M059J (cell line): ENCODE measurements at regions not wholly inside any gene's neighbourhood (a gene's known extent, or its start where the extent isn't known, plus 50 kb on each side); places are given as distances from the start of the nearest gene placed in this dataset.

ENCODE experiments used
- DNase-seq: peaks from one replicate; pipeline ENCODE4 v3.0.0-alpha.2; 2012; ENCODE audit warnings: low read depth

- peak; percentile 95 for DNase-seq
Measured at GRCh38 chr6:80457439-80457933, 351.0 kb downstream of the BCKDHB start.

DNA sequence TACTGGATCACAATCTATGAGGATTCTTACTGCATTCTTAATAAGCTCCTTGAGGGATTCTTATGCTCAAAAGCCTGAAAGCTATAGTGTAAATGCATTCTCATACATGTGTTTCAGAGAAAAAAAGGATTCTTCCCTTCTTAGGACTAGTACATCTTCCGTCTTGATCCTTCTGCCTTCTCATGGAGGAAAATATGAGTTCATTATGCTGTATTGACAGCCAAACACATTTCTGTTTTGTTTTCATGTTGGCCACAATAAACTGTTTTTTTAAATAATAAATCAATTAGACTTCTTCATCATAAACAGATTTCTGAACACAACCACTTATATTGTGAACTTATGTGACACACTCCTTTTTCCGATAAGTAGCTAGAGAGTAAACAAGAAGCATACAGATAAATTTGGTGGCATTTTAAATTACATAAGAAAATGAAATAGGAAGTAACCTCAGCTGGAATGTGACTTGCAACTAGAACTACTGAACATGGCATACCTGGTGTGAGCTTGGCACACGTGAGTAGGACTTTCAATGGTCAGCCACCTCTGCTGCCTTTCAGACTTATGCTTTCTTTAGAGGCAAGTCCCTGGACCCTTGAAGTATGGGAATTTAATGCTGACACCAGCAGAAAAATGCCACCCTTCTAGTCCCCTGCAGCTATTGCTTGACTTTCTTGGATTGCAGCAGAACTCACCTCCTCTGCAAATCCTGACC, 350.4 kb downstream of the BCKDHB start:
- no peak for DNase-seq

DNA sequence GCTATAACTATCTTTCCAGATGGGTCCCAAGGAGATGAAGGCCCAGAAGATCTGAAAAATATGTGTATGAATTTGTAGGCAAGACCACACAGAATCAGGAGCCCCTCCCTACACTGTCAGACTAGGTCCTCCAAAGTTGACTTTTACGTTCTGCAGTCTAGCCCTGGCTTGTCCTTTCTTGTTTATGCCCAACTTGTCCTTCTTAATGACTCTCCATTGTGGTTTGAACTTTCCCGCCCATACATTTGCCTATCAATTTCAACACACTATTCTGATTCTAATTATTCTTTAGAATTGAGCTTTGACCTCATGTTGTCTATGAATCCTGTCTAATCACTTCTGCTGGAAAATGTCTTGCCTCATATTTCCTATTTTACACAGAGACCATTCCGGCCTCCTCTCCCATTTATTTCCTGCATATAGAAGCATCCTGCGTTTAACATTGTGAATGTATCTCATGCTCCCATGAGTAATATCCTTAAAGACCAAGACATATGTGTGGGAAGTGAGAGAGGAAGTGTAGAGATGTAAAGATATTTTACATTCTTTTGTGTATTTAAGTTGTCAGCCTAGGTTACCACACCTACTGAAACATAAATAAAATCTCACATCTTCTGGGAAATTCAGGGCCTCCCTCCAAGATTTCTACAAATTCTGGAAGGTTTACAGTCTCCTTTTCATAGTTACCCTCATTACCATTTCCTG, 348.3 kb downstream of the BCKDHB start:
- DNase-seq, result no peak

- DNase-seq, result peak; percentile 97
Measured at GRCh38 chr6:80454197-80454596, 347.7 kb downstream of the BCKDHB start.

DNA sequence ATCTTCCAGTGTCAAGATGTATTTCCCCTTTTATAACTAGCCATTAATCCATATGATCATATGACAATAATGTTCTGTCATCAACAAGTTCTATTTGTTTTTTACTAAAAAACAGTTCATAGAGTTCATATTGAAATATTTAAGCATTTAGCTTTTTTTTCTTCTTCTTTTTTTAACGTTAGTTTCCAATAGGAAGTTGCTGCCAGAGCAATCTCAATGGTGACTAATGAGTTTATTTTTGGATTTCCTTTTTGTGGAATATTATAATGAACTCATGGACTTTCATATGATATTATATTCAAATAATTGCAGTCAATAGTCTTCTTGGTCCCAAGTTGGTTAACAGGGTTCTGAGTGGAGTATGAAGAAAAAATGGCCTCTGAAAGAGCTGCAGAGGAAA, 343.3 kb downstream of the BCKDHB start:
- no peak for DNase-seq

GRCh38 chr6:80446454-80447045, 340.1 kb downstream of the BCKDHB start:
- peak; percentile 65 for DNase-seq

DNA sequence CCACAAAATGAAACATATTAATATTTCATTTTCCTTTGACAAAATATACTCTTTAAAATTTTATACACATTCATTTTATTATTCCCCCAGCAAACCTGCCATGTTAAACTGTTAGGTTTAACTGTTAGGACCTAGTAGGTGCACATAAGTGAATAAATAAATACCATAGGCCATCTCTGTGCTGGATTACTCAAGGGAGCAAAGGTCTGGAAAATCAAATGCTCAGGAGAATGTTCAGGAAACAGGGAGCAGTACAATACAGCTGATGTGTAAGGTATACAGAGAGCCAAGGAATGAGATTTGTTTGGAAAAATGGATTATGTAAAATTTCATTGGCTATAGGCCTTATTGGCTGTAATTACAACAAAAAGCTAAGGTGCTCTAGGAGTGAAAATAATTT, 339.3 kb downstream of the BCKDHB start:
- no peak for DNase-seq

DNA sequence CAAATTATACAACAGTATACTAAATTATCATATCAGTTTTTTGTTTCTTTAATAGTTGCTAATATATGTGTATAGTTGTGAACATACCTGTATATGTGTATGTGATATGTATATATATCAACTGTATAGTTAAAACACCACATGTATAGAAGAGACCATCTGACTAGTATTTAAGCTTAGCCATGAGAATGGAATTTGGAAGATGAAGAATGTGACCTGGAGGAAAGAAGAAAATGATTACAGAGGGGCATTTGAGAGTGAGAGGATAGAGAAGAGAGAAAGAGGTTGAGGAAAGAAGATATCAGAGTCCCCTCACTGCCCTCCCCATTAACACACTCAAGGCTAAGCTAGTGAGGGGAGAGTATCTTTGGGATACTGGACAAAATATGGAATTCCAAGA, 335.9 kb downstream of the BCKDHB start:
- DNase-seq, result no peak

GRCh38 chr6:80441131-80441530, 334.7 kb downstream of the BCKDHB start:
- DNase-seq, result no peak

DNA sequence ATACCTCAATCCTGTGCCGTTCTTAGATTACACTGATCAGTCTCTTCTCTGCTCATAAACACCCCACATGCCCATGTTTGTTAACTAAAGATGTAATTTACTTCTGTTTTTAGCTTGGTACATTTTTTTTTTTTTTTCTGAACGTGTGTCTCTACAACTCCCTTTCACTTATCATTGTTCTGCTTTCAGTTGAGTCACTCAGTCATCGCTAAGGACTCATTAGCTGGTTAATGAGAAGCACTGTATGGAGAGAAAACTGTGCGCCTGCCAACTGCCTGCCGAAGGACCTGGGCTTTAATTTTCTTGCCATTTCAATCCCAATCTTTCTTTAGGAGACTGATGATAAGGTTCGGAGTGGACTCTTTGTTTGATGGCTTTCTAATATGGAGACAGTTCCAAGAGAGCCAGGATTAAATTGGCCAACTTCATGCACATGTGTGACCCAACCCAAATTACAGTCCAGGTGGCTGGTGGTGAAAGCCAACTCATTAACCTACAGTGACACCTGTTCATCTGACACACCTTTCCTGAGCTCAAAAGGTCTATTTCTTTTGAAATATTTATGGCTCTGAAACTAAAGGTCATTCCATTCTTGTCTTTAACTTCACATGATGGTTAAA, 334.1 kb downstream of the BCKDHB start:
- DNase-seq, result peak; percentile 30

DNA sequence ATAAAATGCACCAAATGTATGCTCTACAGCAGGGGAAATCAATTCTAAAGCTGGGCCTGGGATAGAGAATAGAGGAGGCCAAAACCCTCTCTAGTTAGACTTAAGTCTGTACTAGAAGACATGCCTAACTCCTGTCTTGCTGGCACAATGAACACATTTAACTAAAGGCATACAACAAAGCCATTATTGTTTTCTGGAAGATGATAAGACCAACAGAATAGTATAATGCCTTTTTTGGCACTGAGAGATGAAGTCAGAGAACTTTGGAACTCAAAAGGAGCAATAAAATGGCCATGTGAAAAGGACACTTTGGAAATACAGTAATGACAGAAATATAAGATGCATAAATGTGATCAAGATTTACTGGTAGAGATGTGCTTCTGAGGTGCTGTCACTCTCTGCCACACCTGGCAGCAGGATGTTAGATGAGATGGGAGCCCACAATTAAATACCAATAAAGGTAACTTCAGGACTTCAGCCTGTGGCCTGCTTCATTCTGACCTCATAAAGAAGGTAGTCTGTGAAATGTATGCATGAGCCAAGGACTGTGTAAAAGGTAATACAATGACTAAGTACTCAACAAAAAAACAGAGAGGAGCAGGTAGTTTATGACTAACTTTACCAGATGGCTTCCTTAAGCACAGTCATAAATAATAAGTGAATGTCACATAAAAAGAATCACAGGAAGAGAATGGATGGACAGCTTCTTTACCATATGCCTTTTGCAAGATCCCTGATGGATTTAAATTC, 333.4 kb downstream of the BCKDHB start:
- no peak for DNase-seq

GRCh38 chr6:80438772-80439171, 332.3 kb downstream of the BCKDHB start:
- peak; percentile 72 for DNase-seq

GRCh38 chr6:80437801-80438200, 331.3 kb downstream of the BCKDHB start:
- no peak for DNase-seq

- DNase-seq, result no peak
Measured at GRCh38 chr6:80437221-80437620, 330.8 kb downstream of the BCKDHB start.

- DNase-seq, result no peak
Measured at GRCh38 chr6:80436663-80437062, 330.2 kb downstream of the BCKDHB start.

GRCh38 chr6:80435457-80435856, 329.0 kb downstream of the BCKDHB start:
- no peak for DNase-seq

DNA sequence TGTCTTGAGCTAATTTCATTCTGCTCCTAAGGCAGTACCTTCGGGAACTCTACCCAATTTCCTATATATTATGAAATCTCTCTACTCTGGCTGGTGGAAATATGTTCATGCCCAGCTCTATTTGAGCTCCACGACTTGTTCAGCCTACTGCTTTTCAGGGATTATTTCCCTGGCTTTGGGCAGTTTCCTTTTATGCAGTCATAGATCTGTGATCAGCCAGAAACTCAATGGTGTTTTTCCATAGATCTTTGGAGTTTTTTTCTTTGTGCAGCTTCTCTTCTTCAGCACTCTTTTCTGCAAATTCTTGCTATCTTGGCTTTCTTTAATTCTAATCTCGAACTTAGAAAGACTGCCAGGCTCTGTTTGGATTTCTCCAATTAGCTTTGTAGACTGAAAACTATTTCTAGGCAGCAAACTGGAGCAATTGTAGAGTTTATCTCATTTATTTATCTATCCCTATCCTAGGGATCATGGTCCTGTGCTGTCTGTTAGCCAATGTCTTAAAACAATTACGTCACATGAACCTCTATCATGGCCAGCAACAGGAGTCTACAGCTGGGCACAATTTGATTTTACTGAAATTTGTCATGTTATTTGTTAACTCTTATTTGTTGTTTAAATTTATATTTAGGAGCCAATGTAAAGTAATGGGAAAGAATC, 328.4 kb downstream of the BCKDHB start:
- DNase-seq, result no peak

DNA sequence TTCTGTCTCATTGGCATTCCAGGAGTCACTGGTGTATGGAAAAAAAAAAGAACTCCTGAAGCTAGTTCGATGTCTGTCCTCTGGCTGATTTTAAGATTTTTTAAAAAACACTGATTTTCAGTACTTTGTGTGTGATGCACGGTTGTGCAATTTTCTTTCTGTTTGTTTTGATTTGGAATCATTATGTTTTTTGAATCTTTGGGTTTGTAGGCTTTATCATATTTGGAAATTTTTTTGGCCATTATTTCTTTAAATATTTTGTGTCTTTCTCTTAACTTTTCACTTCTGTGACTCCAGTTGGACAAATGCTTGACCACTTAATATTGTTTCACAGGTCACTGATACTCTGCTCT, 327.2 kb downstream of the BCKDHB start:
- DNase-seq, result no peak

GRCh38 chr6:80433010-80433672, 326.7 kb downstream of the BCKDHB start:
- DNase-seq, result no peak

DNA sequence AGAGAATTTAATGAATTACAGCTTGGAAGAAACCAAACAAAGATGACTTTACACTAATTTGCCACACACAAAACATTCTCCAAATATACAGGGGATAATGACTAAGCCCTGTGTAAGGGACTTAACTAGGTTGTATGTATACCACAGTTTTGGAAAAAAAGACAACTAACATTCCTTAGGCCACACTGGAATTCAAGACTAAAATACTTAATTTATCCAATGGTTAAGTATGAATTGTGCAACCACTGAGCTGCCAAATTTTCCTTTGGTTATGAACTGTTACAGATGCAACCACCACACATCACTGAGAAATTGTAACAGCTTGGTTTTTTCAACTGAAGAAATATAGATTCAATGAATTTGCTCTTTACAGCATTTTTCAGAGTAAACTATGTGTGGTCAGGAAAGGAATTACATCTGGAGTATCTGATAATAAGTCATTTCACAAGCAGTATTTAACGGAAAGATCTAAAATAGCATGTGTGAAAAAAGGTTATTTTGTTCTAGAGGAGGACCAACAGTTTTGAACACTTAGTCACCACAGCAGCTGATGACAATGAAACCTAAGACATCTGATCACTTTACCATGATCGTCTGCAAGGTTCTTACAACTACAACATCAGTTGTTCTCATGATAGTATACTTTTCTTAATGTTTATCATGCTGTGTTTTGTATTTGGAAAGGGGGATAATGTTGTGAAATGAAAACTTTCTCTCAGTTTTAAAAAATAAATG, 318.8 kb downstream of the BCKDHB start:
- DNase-seq, result peak; percentile 92
